ENCODE measurements at regions not wholly inside any gene's neighbourhood (a gene's known extent, or its start where the extent isn't known, plus 50 kb on each side); places are given as distances from the start of the nearest gene placed in this dataset.

- Histone ChIP-seq H3K36me3 (ENCODE audit: insufficient read depth, low read length) (no peaks in the 10 kb centered on the region), H3K4me1 (ENCODE audit: insufficient read depth, low read length) (no peaks in the 10 kb centered on the region), H3K9me3 (ENCODE audit: control insufficient read depth in 1 of 2, low read length in 2 of 2) (no peaks in the 10 kb centered on the region), H3K27ac (ENCODE audit: low read depth, low read length) (no peak overlapping the region), H3K27me3 (ENCODE audit: insufficient read depth, low read length) (no peaks in the 10 kb centered on the region), H3K4me3 (ENCODE audit: low read length in 2 of 2) (no peak overlapping the region)
- intact Hi-C loops (cut with micrococcal nuclease) = no loop called here
- ChIA-PET CTCF (ENCODE audit: partially characterized antibody) (no interaction called here), POLR2A (ENCODE audit: partially characterized antibody) (no interaction called here)
- Mint-ChIP-seq H3K27ac (no peak overlapping the region), H3K4me3 (no peak overlapping the region), H3K9me3 (peaks cover 0 to 13% (median 4%) of the 10 kb centered on the region in 8 donors), H3K4me1 (no peaks in the 10 kb centered on the region), H3K36me3 (no peaks in the 10 kb centered on the region), H3K27me3 (no peaks in the 10 kb centered on the region)
- DNase-seq = no peak
Measured at GRCh38 chr9:16221366-16221765, 649.1 kb downstream of the BNC2 start.

GRCh38 chr9:16221822-16222547, 648.5 kb downstream of the BNC2 start:
- H3K9me3 ChIP-seq (ENCODE audit: control insufficient read depth in 1 of 2, low read length in 2 of 2) = no peaks in the 10 kb centered on the region
- H3K4me1 Mint-ChIP-seq = no peaks in the 10 kb centered on the region
- no peaks in the 10 kb centered on the region for H3K27me3 Mint-ChIP-seq
- ChIA-PET CTCF (ENCODE audit: partially characterized antibody) (no interaction called here), POLR2A (ENCODE audit: partially characterized antibody) (no interaction called here)
- H3K36me3 ChIP-seq (ENCODE audit: insufficient read depth, low read length) = no peaks in the 10 kb centered on the region
- no peak for DNase-seq
- no peaks in the 10 kb centered on the region for H3K4me1 ChIP-seq (ENCODE audit: insufficient read depth, low read length)
- no peaks in the 10 kb centered on the region for H3K36me3 Mint-ChIP-seq
- no peak overlapping the region for H3K27ac ChIP-seq (ENCODE audit: low read depth, low read length)
- no peak overlapping the region for H3K4me3 ChIP-seq (ENCODE audit: low read length in 2 of 2)
- no peaks in the 10 kb centered on the region for H3K27me3 ChIP-seq (ENCODE audit: insufficient read depth, low read length)
- H3K4me3 Mint-ChIP-seq = no peak overlapping the region
- no peak overlapping the region for H3K27ac Mint-ChIP-seq
- intact Hi-C loops (cut with micrococcal nuclease) = no loop called here
- H3K9me3 Mint-ChIP-seq = peaks cover 0 to 13% (median 4%) of the 10 kb centered on the region in 8 donors

GRCh38 chr9:16223074-16223871, 647.2 kb downstream of the BNC2 start:
- Mint-ChIP-seq H3K27ac (no peak overlapping the region), H3K4me1 (no peaks in the 10 kb centered on the region), H3K4me3 (no peak overlapping the region), H3K36me3 (no peaks in the 10 kb centered on the region), H3K9me3 (peaks cover 0 to 17% (median 4%) of the 10 kb centered on the region in 8 donors), H3K27me3 (no peaks in the 10 kb centered on the region)
- H3K4me3 ChIP-seq (ENCODE audit: low read length in 2 of 2) = no peak overlapping the region
- no peaks in the 10 kb centered on the region for H3K4me1 ChIP-seq (ENCODE audit: insufficient read depth, low read length)
- CTCF ChIA-PET (ENCODE audit: partially characterized antibody) = no interaction called here
- no peak for DNase-seq
- no peaks in the 10 kb centered on the region for H3K36me3 ChIP-seq (ENCODE audit: insufficient read depth, low read length)
- no peaks in the 10 kb centered on the region for H3K27me3 ChIP-seq (ENCODE audit: insufficient read depth, low read length)
- no peaks in the 10 kb centered on the region for H3K9me3 ChIP-seq (ENCODE audit: control insufficient read depth in 1 of 2, low read length in 2 of 2)
- no peak overlapping the region for H3K27ac ChIP-seq (ENCODE audit: low read depth, low read length)
- intact Hi-C loops (cut with micrococcal nuclease) = no loop called here
- POLR2A ChIA-PET (ENCODE audit: partially characterized antibody) = no interaction called here

GRCh38 chr9:16230731-16231130, 639.7 kb downstream of the BNC2 start:
- H3K36me3 Mint-ChIP-seq = no peaks in the 10 kb centered on the region
- no peak for DNase-seq
- Histone ChIP-seq H3K27ac (ENCODE audit: low read depth, low read length) (no peak overlapping the region), H3K4me3 (ENCODE audit: low read length in 2 of 2) (no peak overlapping the region), H3K4me1 (ENCODE audit: insufficient read depth, low read length) (no peaks in the 10 kb centered on the region), H3K9me3 (ENCODE audit: control insufficient read depth in 1 of 2, low read length in 2 of 2) (peaks cover 0 to 3% of the 10 kb centered on the region in 2 donors), H3K36me3 (ENCODE audit: insufficient read depth, low read length) (no peaks in the 10 kb centered on the region), H3K27me3 (ENCODE audit: insufficient read depth, low read length) (no peaks in the 10 kb centered on the region)
- no peak overlapping the region for H3K27ac Mint-ChIP-seq
- POLR2A ChIA-PET (ENCODE audit: partially characterized antibody) = no interaction called here
- peaks cover 0 to 25% (median 14%) of the 10 kb centered on the region in 8 donors for H3K9me3 Mint-ChIP-seq
- CTCF ChIA-PET (ENCODE audit: partially characterized antibody) = no interaction called here
- no peak overlapping the region for H3K4me3 Mint-ChIP-seq
- no peaks in the 10 kb centered on the region for H3K4me1 Mint-ChIP-seq
- no peaks in the 10 kb centered on the region for H3K27me3 Mint-ChIP-seq
- intact Hi-C loops (cut with micrococcal nuclease) = no loop called here

- H3K9me3 Mint-ChIP-seq = peaks cover 3 to 24% (median 12%) of the 10 kb centered on the region in 8 donors
- no peaks in the 10 kb centered on the region for H3K27me3 Mint-ChIP-seq
- Histone ChIP-seq H3K9me3 (ENCODE audit: control insufficient read depth in 1 of 2, low read length in 2 of 2) (peaks cover 0 to 3% of the 10 kb centered on the region in 2 donors), H3K27me3 (ENCODE audit: insufficient read depth, low read length) (no peaks in the 10 kb centered on the region), H3K27ac (ENCODE audit: low read depth, low read length) (no peak overlapping the region), H3K4me3 (ENCODE audit: low read length in 2 of 2) (no peak overlapping the region), H3K4me1 (ENCODE audit: insufficient read depth, low read length) (no peaks in the 10 kb centered on the region), H3K36me3 (ENCODE audit: insufficient read depth, low read length) (no peaks in the 10 kb centered on the region)
- H3K4me1 Mint-ChIP-seq = no peaks in the 10 kb centered on the region
- CTCF ChIA-PET (ENCODE audit: partially characterized antibody) = no interaction called here
- H3K27ac Mint-ChIP-seq = no peak overlapping the region
- H3K4me3 Mint-ChIP-seq = no peak overlapping the region
- DNase-seq = no peak
- intact Hi-C loops (cut with micrococcal nuclease) = no loop called here
- POLR2A ChIA-PET (ENCODE audit: partially characterized antibody) = no interaction called here
- no peaks in the 10 kb centered on the region for H3K36me3 Mint-ChIP-seq
Measured at GRCh38 chr9:16236311-16236710, 634.2 kb downstream of the BNC2 start.

- Mint-ChIP-seq H3K27me3 (no peaks in the 10 kb centered on the region), H3K9me3 (peaks cover 3 to 26% (median 12%) of the 10 kb centered on the region in 8 donors), H3K4me3 (no peak overlapping the region), H3K36me3 (no peaks in the 10 kb centered on the region), H3K27ac (no peak overlapping the region), H3K4me1 (no peaks in the 10 kb centered on the region)
- no peak for DNase-seq
- Histone ChIP-seq H3K4me1 (ENCODE audit: insufficient read depth, low read length) (no peaks in the 10 kb centered on the region), H3K27ac (ENCODE audit: low read depth, low read length) (no peak overlapping the region), H3K4me3 (ENCODE audit: low read length in 2 of 2) (no peak overlapping the region), H3K36me3 (ENCODE audit: insufficient read depth, low read length) (no peaks in the 10 kb centered on the region), H3K9me3 (ENCODE audit: control insufficient read depth in 1 of 2, low read length in 2 of 2) (peaks cover 0 to 3% of the 10 kb centered on the region in 2 donors), H3K27me3 (ENCODE audit: insufficient read depth, low read length) (no peaks in the 10 kb centered on the region)
- CTCF ChIA-PET (ENCODE audit: partially characterized antibody) = no interaction called here
- intact Hi-C loops (cut with micrococcal nuclease) = no loop called here
- POLR2A ChIA-PET (ENCODE audit: partially characterized antibody) = no interaction called here
Measured at GRCh38 chr9:16236882-16237281, 633.6 kb downstream of the BNC2 start.

GRCh38 chr9:16238623-16239138, 631.8 kb downstream of the BNC2 start:
- DNase-seq = no peak
- H3K36me3 Mint-ChIP-seq = no peaks in the 10 kb centered on the region
- intact Hi-C loops (cut with micrococcal nuclease) = no loop called here
- no peak overlapping the region for H3K27ac Mint-ChIP-seq
- Histone ChIP-seq H3K27me3 (ENCODE audit: insufficient read depth, low read length) (no peaks in the 10 kb centered on the region), H3K4me3 (ENCODE audit: low read length in 2 of 2) (no peak overlapping the region), H3K36me3 (ENCODE audit: insufficient read depth, low read length) (no peaks in the 10 kb centered on the region), H3K9me3 (ENCODE audit: control insufficient read depth in 1 of 2, low read length in 2 of 2) (peaks cover 0 to 3% of the 10 kb centered on the region in 2 donors), H3K27ac (ENCODE audit: low read depth, low read length) (no peak overlapping the region), H3K4me1 (ENCODE audit: insufficient read depth, low read length) (no peaks in the 10 kb centered on the region)
- H3K4me1 Mint-ChIP-seq = no peaks in the 10 kb centered on the region
- no peak overlapping the region for H3K4me3 Mint-ChIP-seq
- POLR2A ChIA-PET (ENCODE audit: partially characterized antibody) = no interaction called here
- H3K9me3 Mint-ChIP-seq = peaks cover 3 to 24% (median 11%) of the 10 kb centered on the region in 8 donors
- H3K27me3 Mint-ChIP-seq = no peaks in the 10 kb centered on the region
- CTCF ChIA-PET (ENCODE audit: partially characterized antibody) = interaction anchor here (0.6 kb wide), 1 partner anchor 335 kb away, joined by 3 read pairs; no protein-coding TSS in a partner anchor
